NCI-H146 treated with DMSO at 0.1 percent for 48 hours (cell line): ENCODE measurements at regions not wholly inside any gene's neighbourhood (a gene's known extent, or its start where the extent isn't known, plus 50 kb on each side); places are given as distances from the start of the nearest gene placed in this dataset.
"Not testable (repeated sequence)": the region's sequence is repeated elsewhere in the genome, so short reads cannot be mapped to it uniquely, and the experiment has no call there.

Source experiments
- DNase-seq: peaks from one replicate; lab custom pipeline; 2025; ENCODE audit not compliant: unreplicated experiment; lab: John Stamatoyannopoulos, UW

GRCh38 chr4:1572964-1573720 is 111.0 kb downstream of the FAM53A start:
- DNase-seq, result no peak

- no peak for DNase-seq
Measured at GRCh38 chr4:1572521-1572920, 111.6 kb downstream of the FAM53A start.

- DNase-seq, result no peak
Measured at GRCh38 chr4:1572010-1572385, 112.1 kb downstream of the FAM53A start.

GRCh38 chr4:1571165-1572009 is 112.7 kb downstream of the FAM53A start:
- no peak for DNase-seq

GRCh38 chr4:1570291-1571164 is 113.6 kb downstream of the FAM53A start:
- no peak for DNase-seq

- DNase-seq, result no peak
Measured at GRCh38 chr4:1569461-1570151, 114.5 kb downstream of the FAM53A start.

- no peak for DNase-seq
Measured at GRCh38 chr4:1568855-1569460, 115.2 kb downstream of the FAM53A start.

- DNase-seq, result no peak
Measured at GRCh38 chr4:1567808-1568581, 116.1 kb downstream of the FAM53A start.

- no peak for DNase-seq
Measured at GRCh38 chr4:1567519-1567807, 116.7 kb downstream of the FAM53A start.

GRCh38 chr4:1566838-1567518 is 117.1 kb downstream of the FAM53A start:
- no peak for DNase-seq

- not testable (repeated sequence) for DNase-seq
Measured at GRCh38 chr4:1566301-1566837, 117.7 kb downstream of the FAM53A start.

- DNase-seq, result no peak
Measured at GRCh38 chr4:1565598-1566295, 118.4 kb downstream of the FAM53A start.

GRCh38 chr4:1564535-1565375 is 119.4 kb downstream of the FAM53A start:
- DNase-seq, result no peak

- DNase-seq, result no peak
Measured at GRCh38 chr4:1563768-1564485, 120.2 kb downstream of the FAM53A start.

- DNase-seq, result no peak
Measured at GRCh38 chr4:1563241-1563640, 120.9 kb downstream of the FAM53A start.

GRCh38 chr4:1562771-1563170 is 121.3 kb downstream of the FAM53A start:
- no peak for DNase-seq

GRCh38 chr4:1562371-1562770 is 121.7 kb downstream of the FAM53A start:
- DNase-seq, result no peak
